VCaP (cell line): ENCODE measurements at regions not wholly inside any gene's neighbourhood (a gene's known extent, or its start where the extent isn't known, plus 50 kb on each side); places are given as distances from the start of the nearest gene placed in this dataset.

ENCODE experiments used
- H3K27ac ChIP-seq: fragments of 450-650 bp; 2 replicates; pipeline ENCODE4 v1.5.1; 2017
- CTCF ChIP-seq: fragments of 450-650 bp; conservative IDR thresholded peaks from 2 replicates; pipeline ENCODE4 v1.5.1; 2017; ENCODE audit warnings: mild to moderate bottlenecking, moderate library complexity

GRCh38 chr4:110778521-110778920 lies 155.6 kb upstream of the PITX2 start:
- H3K27ac ChIP-seq, result no peak overlapping the region
- TF ChIP-seq CTCF, result no peak

- TF ChIP-seq CTCF, result no peak
- no peak overlapping the region for H3K27ac ChIP-seq
Observed at GRCh38 chr4:110780538-110780937, 157.7 kb upstream of the PITX2 start.

DNA sequence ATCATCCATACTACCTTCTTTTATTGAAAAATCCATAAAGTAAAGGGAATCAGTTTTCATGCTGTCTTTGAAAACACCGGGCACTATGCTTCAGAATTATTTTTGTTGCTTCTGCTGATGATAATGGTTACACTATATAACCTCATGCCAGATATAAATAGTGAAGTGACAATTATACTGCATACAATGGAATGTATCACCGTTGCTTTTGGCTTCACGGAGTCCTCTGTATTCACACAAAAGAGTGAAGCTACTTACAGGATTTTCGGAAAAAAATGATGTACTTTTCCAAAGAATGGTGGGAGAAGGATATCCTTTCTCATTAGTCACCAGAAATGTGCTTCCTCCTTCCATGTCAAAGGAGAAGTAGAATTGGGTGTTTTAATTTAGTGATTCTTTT lies 159.1 kb upstream of the PITX2 start:
- TF ChIP-seq CTCF, result no peak

GRCh38 chr4:110787109-110787508 lies 164.2 kb upstream of the PITX2 start:
- no peak for TF ChIP-seq CTCF
- H3K27ac ChIP-seq, result no peak overlapping the region

More for the DNA sequence above, 159.1 kb upstream of the PITX2 start:
- no peak overlapping the region for H3K27ac ChIP-seq

GRCh38 chr4:110787707-110788106 lies 164.8 kb upstream of the PITX2 start:
- no peak overlapping the region for H3K27ac ChIP-seq
- TF ChIP-seq CTCF, result no peak

DNA sequence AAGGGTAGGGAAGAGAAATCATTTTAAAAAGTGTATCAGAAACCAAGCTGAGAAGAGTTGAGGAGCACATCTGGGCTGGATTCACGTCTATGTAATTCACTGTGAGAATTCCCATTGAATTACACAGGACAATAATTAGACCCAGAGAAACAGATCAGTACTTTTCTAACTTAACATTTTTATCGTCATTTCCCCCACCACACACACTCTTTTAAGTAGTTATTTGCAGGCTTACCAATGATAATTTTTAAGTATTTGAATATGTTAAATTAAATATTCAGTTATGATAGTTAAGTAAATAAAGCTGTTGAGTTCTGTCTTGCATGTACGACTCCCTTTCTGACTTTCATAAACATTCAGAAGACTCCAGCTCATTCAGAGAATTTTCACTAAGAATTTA lies 165.4 kb upstream of the PITX2 start:
- H3K27ac ChIP-seq, result no peak overlapping the region

GRCh38 chr4:110792036-110792435 lies 169.2 kb upstream of the PITX2 start:
- no peak overlapping the region for H3K27ac ChIP-seq
- TF ChIP-seq CTCF, result no peak

More for the DNA sequence above, 165.4 kb upstream of the PITX2 start:
- no peak for TF ChIP-seq CTCF

DNA sequence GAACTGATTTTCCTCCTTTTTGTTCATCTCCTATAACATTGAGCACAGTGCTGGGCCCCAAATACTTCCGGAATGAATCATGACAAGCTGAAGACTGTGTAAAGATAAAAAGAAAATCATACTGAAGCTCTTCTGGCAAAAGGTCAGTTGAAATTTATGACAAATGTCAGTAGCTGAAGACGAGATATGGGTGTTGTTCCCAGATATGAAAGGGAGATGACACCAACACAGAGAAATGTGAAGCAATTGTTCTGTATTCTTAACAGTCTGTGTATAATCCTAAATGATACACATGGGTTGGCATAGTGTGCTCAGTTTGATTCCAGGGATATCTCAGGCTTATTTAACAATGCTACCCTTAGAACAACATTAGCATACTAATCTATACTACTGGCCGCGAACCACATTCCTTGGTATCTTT lies 170.5 kb upstream of the PITX2 start:
- no peak for TF ChIP-seq CTCF
- no peak overlapping the region for H3K27ac ChIP-seq
